ENCODE measurements at regions not wholly inside any gene's neighbourhood (a gene's known extent, or its start where the extent isn't known, plus 50 kb on each side); places are given as distances from the start of the nearest gene placed in this dataset.

- no peak for TF ChIP-seq EZH2 (IDR thresholded peaks at IDR 0.05; ENCODE audit: insufficient read depth, low read length)
- TF ChIP-seq, protein P1, sequence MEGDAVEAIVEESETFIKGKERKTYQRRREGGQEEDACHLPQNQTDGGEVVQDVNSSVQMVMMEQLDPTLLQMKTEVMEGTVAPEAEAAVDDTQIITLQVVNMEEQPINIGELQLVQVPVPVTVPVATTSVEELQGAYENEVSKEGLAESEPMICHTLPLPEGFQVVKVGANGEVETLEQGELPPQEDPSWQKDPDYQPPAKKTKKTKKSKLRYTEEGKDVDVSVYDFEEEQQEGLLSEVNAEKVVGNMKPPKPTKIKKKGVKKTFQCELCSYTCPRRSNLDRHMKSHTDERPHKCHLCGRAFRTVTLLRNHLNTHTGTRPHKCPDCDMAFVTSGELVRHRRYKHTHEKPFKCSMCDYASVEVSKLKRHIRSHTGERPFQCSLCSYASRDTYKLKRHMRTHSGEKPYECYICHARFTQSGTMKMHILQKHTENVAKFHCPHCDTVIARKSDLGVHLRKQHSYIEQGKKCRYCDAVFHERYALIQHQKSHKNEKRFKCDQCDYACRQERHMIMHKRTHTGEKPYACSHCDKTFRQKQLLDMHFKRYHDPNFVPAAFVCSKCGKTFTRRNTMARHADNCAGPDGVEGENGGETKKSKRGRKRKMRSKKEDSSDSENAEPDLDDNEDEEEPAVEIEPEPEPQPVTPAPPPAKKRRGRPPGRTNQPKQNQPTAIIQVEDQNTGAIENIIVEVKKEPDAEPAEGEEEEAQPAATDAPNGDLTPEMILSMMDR (IDR thresholded peaks at IDR 0.05; ENCODE audit: insufficient read depth, low read depth, low read length): no peak
These were observed 155.5 kb upstream of the FGGY start for GRCh38 chr1:59141267-59141863.

Measured in astrocyte (in vitro differentiated cells and primary cell).